Muscle of leg (tissue), 3 donors: ENCODE measurements at regions not wholly inside any gene's neighbourhood (a gene's known extent, or its start where the extent isn't known, plus 50 kb on each side); places are given as distances from the start of the nearest gene placed in this dataset.

Experiments
- DNase-seq: peaks from one replicate; pipeline ENCODE4 v3.0.0; 2013
- H3K27ac ChIP-seq: one replicate; pipeline ENCODE4 v1.5.1; 2013; ENCODE audit warnings: mild to moderate bottlenecking, low read length, control low read depth
- H3K27me3 ChIP-seq: one replicate; pipeline ENCODE4 v1.6.1; 2013; ENCODE audit warnings: low read length; ENCODE audit not compliant: control insufficient read depth, insufficient read depth
- H3K36me3 ChIP-seq: one replicate; pipeline ENCODE4 v1.6.1; 2013; ENCODE audit warnings: low read length; ENCODE audit not compliant: control insufficient read depth, insufficient read depth
- H3K4me1 ChIP-seq: one replicate; pipeline ENCODE4 v1.6.1; 2013; ENCODE audit warnings: low read length; ENCODE audit not compliant: control insufficient read depth, insufficient read depth
- H3K4me3 ChIP-seq: one replicate; pipeline ENCODE4 v1.5.1; 2013; ENCODE audit warnings: low read length, control low read depth
- H3K9me3 ChIP-seq: replicated peaks from 2 replicates; pipeline ENCODE4 v1.6.1; 2013; ENCODE audit warnings: low read depth, low read length; ENCODE audit not compliant: control insufficient read depth
- WGBS: methylation state at CpG from one replicate; pipeline ENCODE4 v1.1.5; 2013; ENCODE audit warnings: missing lambda C conversion rate; ENCODE audit not compliant: insufficient coverage; 5-methylcytosine and 5-hydroxymethylcytosine counted together

- no peaks in the 10 kb centered on the region for H3K9me3 ChIP-seq
- 100% methylated on average over 1 of the region's 4 CpGs for WGBS
- H3K27me3 ChIP-seq = no peaks in the 10 kb centered on the region
- H3K4me3 ChIP-seq = no peak overlapping the region
- DNase-seq = no peak
- H3K27ac ChIP-seq = no peak overlapping the region
- no peaks in the 10 kb centered on the region for H3K4me1 ChIP-seq
- no peaks in the 10 kb centered on the region for H3K36me3 ChIP-seq
These were observed 159.5 kb upstream of the GRIP1 start for GRCh38 chr12:66838366-66838765.

- H3K27ac ChIP-seq = no peak overlapping the region
- H3K9me3 ChIP-seq = no peaks in the 10 kb centered on the region
- 94% methylated on average over 2 of the region's 2 CpGs for WGBS
- no peaks in the 10 kb centered on the region for H3K27me3 ChIP-seq
- H3K4me3 ChIP-seq = no peak overlapping the region
- DNase-seq = peak; percentile 6
- no peaks in the 10 kb centered on the region for H3K36me3 ChIP-seq
- H3K4me1 ChIP-seq = no peaks in the 10 kb centered on the region
These were observed 170.1 kb upstream of the GRIP1 start for GRCh38 chr12:66848967-66849366.

DNA sequence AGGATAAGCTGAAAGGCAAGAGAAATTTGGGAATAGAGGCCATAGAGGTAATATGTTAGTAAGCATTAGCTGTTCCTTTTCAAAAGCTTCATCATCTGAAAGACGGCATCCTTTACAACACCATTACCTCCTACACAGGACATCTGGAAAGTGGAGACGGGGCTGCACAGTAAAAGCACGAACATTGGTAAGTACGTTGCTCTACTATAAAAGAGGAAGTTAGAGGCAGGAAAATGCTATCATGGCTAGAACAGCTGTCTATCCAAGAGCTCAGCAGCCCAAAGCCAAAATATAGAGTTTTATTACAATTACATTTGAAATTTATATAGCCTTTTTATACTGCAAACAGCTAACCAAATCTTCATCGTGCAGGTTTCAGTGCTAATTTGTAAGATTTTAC, 172.3 kb upstream of the GRIP1 start:
- DNase-seq = peak; percentile 3
- WGBS = 71% methylated on average over 1 of the region's 5 CpGs
- Histone ChIP-seq H3K27me3 (no peaks in the 10 kb centered on the region), H3K36me3 (no peaks in the 10 kb centered on the region), H3K4me3 (no peak overlapping the region), H3K4me1 (no peaks in the 10 kb centered on the region), H3K9me3 (no peaks in the 10 kb centered on the region), H3K27ac (no peak overlapping the region)

DNA sequence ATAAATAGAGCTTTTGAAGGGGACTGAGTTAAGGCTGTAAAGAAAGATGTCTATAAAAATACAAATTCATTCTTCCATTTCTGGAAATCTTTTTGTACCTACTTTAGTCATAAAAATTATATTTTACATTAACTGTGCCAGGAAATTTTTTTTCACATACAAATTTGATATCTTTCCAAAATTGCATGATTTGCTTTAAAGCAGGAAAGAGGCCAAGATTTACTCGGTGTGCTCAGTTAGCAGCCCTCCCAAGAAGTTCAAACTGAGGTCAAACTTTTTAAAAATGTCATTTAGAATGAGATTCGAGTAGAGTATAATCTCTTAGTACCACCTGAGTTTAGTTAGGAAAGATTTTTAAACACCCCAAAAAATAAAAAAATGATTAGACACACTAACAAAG, 173.2 kb upstream of the GRIP1 start:
- H3K27me3 ChIP-seq = no peaks in the 10 kb centered on the region
- peak; percentile 62 for DNase-seq

GRCh38 chr12:66852765-66853164, 173.9 kb upstream of the GRIP1 start:
- DNase-seq = peak; percentile 33
- H3K27me3 ChIP-seq = no peaks in the 10 kb centered on the region

More for the DNA sequence above, 173.2 kb upstream of the GRIP1 start:
- no peak overlapping the region for H3K27ac ChIP-seq
- WGBS = no CpG with 5 or more reads among the region's 2 CpGs
- H3K4me1 ChIP-seq = no peaks in the 10 kb centered on the region
- no peak overlapping the region for H3K4me3 ChIP-seq
- H3K9me3 ChIP-seq = no peaks in the 10 kb centered on the region
- H3K36me3 ChIP-seq = no peaks in the 10 kb centered on the region

DNA sequence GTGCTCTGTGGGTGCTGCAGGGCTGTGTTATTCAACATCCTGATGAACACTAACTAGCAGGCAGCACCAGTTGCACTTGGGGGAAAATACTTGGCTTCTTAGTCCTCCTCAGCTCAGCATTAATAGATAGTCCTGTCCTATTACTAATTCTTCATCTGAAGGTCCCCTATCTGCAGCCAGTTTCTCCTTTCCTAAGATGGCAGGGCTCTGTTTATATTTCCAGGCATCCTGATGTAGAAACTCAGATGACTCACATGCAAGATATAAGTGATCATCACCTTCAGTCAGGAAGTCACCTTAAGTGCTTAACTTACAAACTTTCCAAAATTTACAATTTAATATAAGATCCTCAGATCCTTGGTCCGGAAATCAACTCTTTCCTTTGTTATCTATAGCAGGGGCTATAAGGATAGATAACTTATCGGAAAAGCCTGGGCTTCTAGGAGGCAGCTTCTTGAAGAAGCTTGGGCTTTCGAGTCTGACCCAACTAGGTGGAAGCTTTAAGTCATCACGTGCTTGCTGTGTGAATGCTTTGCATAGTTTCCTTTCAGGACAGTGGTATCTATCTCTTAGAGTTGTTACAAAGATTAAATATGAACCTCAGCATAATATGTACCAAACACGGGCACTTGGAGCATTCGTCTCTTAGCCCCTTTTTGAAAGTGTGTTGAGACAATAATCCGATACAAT, 181.0 kb upstream of the GRIP1 start:
- Histone ChIP-seq H3K36me3 (no peaks in the 10 kb centered on the region), H3K4me3 (no peak overlapping the region), H3K4me1 (no peaks in the 10 kb centered on the region), H3K27me3 (no peaks in the 10 kb centered on the region), H3K9me3 (no peaks in the 10 kb centered on the region), H3K27ac (no peak overlapping the region)
- WGBS = no CpG with 5 or more reads among the region's 7 CpGs
- DNase-seq = no peak

More at GRCh38 chr12:66852765-66853164, 173.9 kb upstream of the GRIP1 start:
- WGBS = no CpG with 5 or more reads among the region's 2 CpGs
- Histone ChIP-seq H3K4me1 (no peaks in the 10 kb centered on the region), H3K4me3 (no peak overlapping the region), H3K27ac (no peak overlapping the region), H3K36me3 (no peaks in the 10 kb centered on the region), H3K9me3 (no peaks in the 10 kb centered on the region)

GRCh38 chr12:66860752-66861750, 182.2 kb upstream of the GRIP1 start:
- no peaks in the 10 kb centered on the region for H3K27me3 ChIP-seq
- WGBS = no CpG with 5 or more reads among the region's 5 CpGs
- H3K4me1 ChIP-seq = no peaks in the 10 kb centered on the region
- no peak overlapping the region for H3K27ac ChIP-seq
- H3K9me3 ChIP-seq = no peaks in the 10 kb centered on the region
- H3K4me3 ChIP-seq = no peak overlapping the region
- H3K36me3 ChIP-seq = no peaks in the 10 kb centered on the region
- peak; percentile 84 for DNase-seq

DNA sequence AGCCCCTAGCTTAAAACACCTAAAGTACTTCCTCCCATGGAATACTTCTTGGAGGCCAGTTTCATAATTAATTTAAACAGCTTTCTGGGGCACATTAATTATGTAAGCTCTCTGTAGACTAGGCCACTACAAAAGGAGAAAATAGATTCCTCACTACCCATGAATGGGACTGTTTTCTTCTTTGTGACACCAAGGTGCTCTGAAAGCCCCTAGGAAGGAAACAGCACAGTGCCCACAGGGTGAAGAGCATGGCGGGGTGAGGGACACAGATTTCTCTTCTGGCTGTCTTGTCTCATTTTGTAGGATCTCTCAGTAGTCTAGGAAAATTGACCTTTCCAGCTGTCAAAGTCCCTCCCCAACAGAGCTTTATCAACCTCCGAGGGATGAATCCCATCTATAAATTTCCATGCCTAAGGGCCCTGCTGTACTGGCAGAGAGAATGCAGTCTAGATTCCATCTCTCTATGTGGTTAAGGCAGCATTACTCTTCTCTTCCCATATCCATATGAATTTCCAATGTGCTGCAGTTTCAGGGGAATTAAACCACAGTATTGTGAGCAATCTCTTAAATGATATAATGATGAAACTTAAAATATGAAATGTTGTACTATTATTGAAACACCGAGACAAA, 183.6 kb upstream of the GRIP1 start:
- Histone ChIP-seq H3K36me3 (no peaks in the 10 kb centered on the region), H3K27me3 (no peaks in the 10 kb centered on the region), H3K4me3 (no peak overlapping the region), H3K4me1 (no peaks in the 10 kb centered on the region), H3K9me3 (no peaks in the 10 kb centered on the region), H3K27ac (no peak overlapping the region)
- 67% methylated on average over 1 of the region's 3 CpGs for WGBS
- DNase-seq = no peak

GRCh38 chr12:66863276-66863675, 184.4 kb upstream of the GRIP1 start:
- H3K4me3 ChIP-seq = no peak overlapping the region
- no peak overlapping the region for H3K27ac ChIP-seq
- WGBS = 30% methylated on average over 1 of the region's 1 CpG
- no peaks in the 10 kb centered on the region for H3K36me3 ChIP-seq
- no peaks in the 10 kb centered on the region for H3K9me3 ChIP-seq
- DNase-seq = no peak
- H3K4me1 ChIP-seq = no peaks in the 10 kb centered on the region
- no peaks in the 10 kb centered on the region for H3K27me3 ChIP-seq

GRCh38 chr12:66877925-66878324, 199.0 kb upstream of the GRIP1 start:
- H3K4me1 ChIP-seq = no peaks in the 10 kb centered on the region
- no peak overlapping the region for H3K4me3 ChIP-seq
- no peak overlapping the region for H3K27ac ChIP-seq

More at GRCh38 chr12:66877925-66878324, 199.0 kb upstream of the GRIP1 start:
- H3K27me3 ChIP-seq = no peaks in the 10 kb centered on the region
- H3K9me3 ChIP-seq = no peaks in the 10 kb centered on the region
- H3K36me3 ChIP-seq = no peaks in the 10 kb centered on the region
- DNase-seq = no peak
